ENCODE measurements at regions not wholly inside any gene's neighbourhood (a gene's known extent, or its start where the extent isn't known, plus 50 kb on each side); places are given as distances from the start of the nearest gene placed in this dataset.

GRCh38 chr20:16208443-16208842, 364.8 kb downstream of the KIF16B start:
- H3K4me1 Mint-ChIP-seq, result no peaks in the 10 kb centered on the region
- no peak for ATAC-seq (ENCODE audit: low read depth in 2 of 2)
- no peaks in the 10 kb centered on the region for H3K36me3 ChIP-seq (ENCODE audit: control insufficient read depth, insufficient read depth, low read length)

GRCh38 chr20:16206817-16207216, 366.4 kb downstream of the KIF16B start:
- no peaks in the 10 kb centered on the region for H3K27me3 Mint-ChIP-seq
- Histone ChIP-seq H3K27me3 (ENCODE audit: control insufficient read depth, insufficient read depth, low read length) (no peaks in the 10 kb centered on the region), H3K27ac (ENCODE audit: insufficient read depth, low read length, poor library complexity, severe bottlenecking) (no peak overlapping the region), H3K4me1 (ENCODE audit: control insufficient read depth, insufficient read depth, low read length, poor library complexity, severe bottlenecking) (no peaks in the 10 kb centered on the region), H3K9me3 (ENCODE audit: control insufficient read depth in 2 of 2, low read length in 2 of 2) (no peaks in the 10 kb centered on the region), H3K36me3 (ENCODE audit: control insufficient read depth, insufficient read depth, low read length) (no peaks in the 10 kb centered on the region), H3K4me3 (ENCODE audit: low read depth, low read length) (no peak overlapping the region)
- H3K4me3 Mint-ChIP-seq, result no peak overlapping the region
- H3K4me1 Mint-ChIP-seq, result no peaks in the 10 kb centered on the region
- H3K27ac Mint-ChIP-seq, result no peak overlapping the region
- ATAC-seq (ENCODE audit: low read depth in 2 of 2), result no peak
- peaks cover 0 to 5% (median 2%) of the 10 kb centered on the region in 7 donors for H3K9me3 Mint-ChIP-seq
- DNase-seq, result no peak
- no peaks in the 10 kb centered on the region for H3K36me3 Mint-ChIP-seq

More at GRCh38 chr20:16208443-16208842, 364.8 kb downstream of the KIF16B start:
- Histone ChIP-seq H3K9me3 (ENCODE audit: control insufficient read depth in 2 of 2, low read length in 2 of 2) (no peaks in the 10 kb centered on the region), H3K4me1 (ENCODE audit: control insufficient read depth, insufficient read depth, low read length, poor library complexity, severe bottlenecking) (no peaks in the 10 kb centered on the region), H3K27me3 (ENCODE audit: control insufficient read depth, insufficient read depth, low read length) (no peaks in the 10 kb centered on the region), H3K4me3 (ENCODE audit: low read depth, low read length) (no peak overlapping the region), H3K27ac (ENCODE audit: insufficient read depth, low read length, poor library complexity, severe bottlenecking) (no peak overlapping the region)
- no peak overlapping the region for H3K27ac Mint-ChIP-seq
- H3K27me3 Mint-ChIP-seq, result no peaks in the 10 kb centered on the region
- no peak for DNase-seq
- no peaks in the 10 kb centered on the region for H3K36me3 Mint-ChIP-seq
- H3K9me3 Mint-ChIP-seq, result peaks cover 0 to 5% (median under 1%) of the 10 kb centered on the region in 7 donors
- H3K4me3 Mint-ChIP-seq, result no peak overlapping the region

- Mint-ChIP-seq H3K27me3 (no peaks in the 10 kb centered on the region), H3K9me3 (peaks cover 0 to 9% (median 4%) of the 10 kb centered on the region in 7 donors), H3K36me3 (no peaks in the 10 kb centered on the region), H3K4me3 (no peak overlapping the region), H3K27ac (no peak overlapping the region), H3K4me1 (no peaks in the 10 kb centered on the region)
- no peaks in the 10 kb centered on the region for H3K9me3 ChIP-seq (ENCODE audit: control insufficient read depth in 2 of 2, low read length in 2 of 2)
- ATAC-seq (ENCODE audit: low read depth in 2 of 2) (no peak), DNase-seq (no peak)
- H3K27me3 ChIP-seq (ENCODE audit: control insufficient read depth, insufficient read depth, low read length), result no peaks in the 10 kb centered on the region
- H3K4me3 ChIP-seq (ENCODE audit: low read depth, low read length), result no peak overlapping the region
- H3K27ac ChIP-seq (ENCODE audit: insufficient read depth, low read length, poor library complexity, severe bottlenecking), result no peak overlapping the region
- H3K36me3 ChIP-seq (ENCODE audit: control insufficient read depth, insufficient read depth, low read length), result no peaks in the 10 kb centered on the region
- no peaks in the 10 kb centered on the region for H3K4me1 ChIP-seq (ENCODE audit: control insufficient read depth, insufficient read depth, low read length, poor library complexity, severe bottlenecking)
Measured at GRCh38 chr20:16205507-16205906, 367.7 kb downstream of the KIF16B start.

GRCh38 chr20:16203096-16203495, 370.2 kb downstream of the KIF16B start:
- H3K9me3 Mint-ChIP-seq, result peaks cover 0 to 9% (median 4%) of the 10 kb centered on the region in 7 donors
- no peak overlapping the region for H3K27ac ChIP-seq (ENCODE audit: insufficient read depth, low read length, poor library complexity, severe bottlenecking)
- no peaks in the 10 kb centered on the region for H3K36me3 Mint-ChIP-seq
- no peaks in the 10 kb centered on the region for H3K27me3 Mint-ChIP-seq
- H3K4me1 Mint-ChIP-seq, result no peaks in the 10 kb centered on the region
- H3K4me3 Mint-ChIP-seq, result no peak overlapping the region
- H3K27me3 ChIP-seq (ENCODE audit: control insufficient read depth, insufficient read depth, low read length), result no peaks in the 10 kb centered on the region
- no peak overlapping the region for H3K27ac Mint-ChIP-seq
- no peak for ATAC-seq (ENCODE audit: low read depth in 2 of 2)
- H3K36me3 ChIP-seq (ENCODE audit: control insufficient read depth, insufficient read depth, low read length), result no peaks in the 10 kb centered on the region
- no peak overlapping the region for H3K4me3 ChIP-seq (ENCODE audit: low read depth, low read length)
- H3K4me1 ChIP-seq (ENCODE audit: control insufficient read depth, insufficient read depth, low read length, poor library complexity, severe bottlenecking), result no peaks in the 10 kb centered on the region
- DNase-seq, result no peak
- H3K9me3 ChIP-seq (ENCODE audit: control insufficient read depth in 2 of 2, low read length in 2 of 2), result no peaks in the 10 kb centered on the region

- no peaks in the 10 kb centered on the region for H3K27me3 Mint-ChIP-seq
- peaks cover 2 to 9% (median 4%) of the 10 kb centered on the region in 7 donors for H3K9me3 Mint-ChIP-seq
- no peak overlapping the region for H3K27ac Mint-ChIP-seq
- Histone ChIP-seq H3K36me3 (ENCODE audit: control insufficient read depth, insufficient read depth, low read length) (no peaks in the 10 kb centered on the region), H3K4me1 (ENCODE audit: control insufficient read depth, insufficient read depth, low read length, poor library complexity, severe bottlenecking) (no peaks in the 10 kb centered on the region), H3K4me3 (ENCODE audit: low read depth, low read length) (no peak overlapping the region), H3K27ac (ENCODE audit: insufficient read depth, low read length, poor library complexity, severe bottlenecking) (no peak overlapping the region), H3K9me3 (ENCODE audit: control insufficient read depth in 2 of 2, low read length in 2 of 2) (no peaks in the 10 kb centered on the region), H3K27me3 (ENCODE audit: control insufficient read depth, insufficient read depth, low read length) (no peaks in the 10 kb centered on the region)
- ATAC-seq (ENCODE audit: low read depth in 2 of 2) (no peak), DNase-seq (no peak)
- H3K36me3 Mint-ChIP-seq, result no peaks in the 10 kb centered on the region
- H3K4me3 Mint-ChIP-seq, result no peak overlapping the region
- H3K4me1 Mint-ChIP-seq, result no peaks in the 10 kb centered on the region
Measured at GRCh38 chr20:16201191-16201590, 372.1 kb downstream of the KIF16B start.

- no peak for ATAC-seq (ENCODE audit: low read depth in 2 of 2)
- no peaks in the 10 kb centered on the region for H3K27me3 ChIP-seq (ENCODE audit: control insufficient read depth, insufficient read depth, low read length)
- H3K4me1 ChIP-seq (ENCODE audit: control insufficient read depth, insufficient read depth, low read length, poor library complexity, severe bottlenecking), result no peaks in the 10 kb centered on the region
- no peaks in the 10 kb centered on the region for H3K9me3 ChIP-seq (ENCODE audit: control insufficient read depth in 2 of 2, low read length in 2 of 2)
- no peak for DNase-seq
- H3K4me3 ChIP-seq (ENCODE audit: low read depth, low read length), result no peak overlapping the region
- Mint-ChIP-seq H3K27me3 (no peaks in the 10 kb centered on the region), H3K4me3 (no peak overlapping the region), H3K36me3 (no peaks in the 10 kb centered on the region), H3K9me3 (peaks cover 2 to 9% (median 4%) of the 10 kb centered on the region in 7 donors), H3K27ac (no peak overlapping the region), H3K4me1 (no peaks in the 10 kb centered on the region)
- H3K27ac ChIP-seq (ENCODE audit: insufficient read depth, low read length, poor library complexity, severe bottlenecking), result no peak overlapping the region
- H3K36me3 ChIP-seq (ENCODE audit: control insufficient read depth, insufficient read depth, low read length), result no peaks in the 10 kb centered on the region
Measured at GRCh38 chr20:16197696-16198095, 375.6 kb downstream of the KIF16B start.

- no peak for ATAC-seq (ENCODE audit: low read depth in 2 of 2)
- Mint-ChIP-seq H3K4me3 (no peak overlapping the region), H3K27ac (no peak overlapping the region), H3K27me3 (no peaks in the 10 kb centered on the region), H3K9me3 (peaks cover 0 to 8% (median 2%) of the 10 kb centered on the region in 7 donors), H3K4me1 (no peaks in the 10 kb centered on the region), H3K36me3 (no peaks in the 10 kb centered on the region)
- Histone ChIP-seq H3K9me3 (ENCODE audit: control insufficient read depth in 2 of 2, low read length in 2 of 2) (no peaks in the 10 kb centered on the region), H3K27ac (ENCODE audit: insufficient read depth, low read length, poor library complexity, severe bottlenecking) (no peak overlapping the region), H3K4me3 (ENCODE audit: low read depth, low read length) (no peak overlapping the region), H3K36me3 (ENCODE audit: control insufficient read depth, insufficient read depth, low read length) (no peaks in the 10 kb centered on the region), H3K4me1 (ENCODE audit: control insufficient read depth, insufficient read depth, low read length, poor library complexity, severe bottlenecking) (no peaks in the 10 kb centered on the region), H3K27me3 (ENCODE audit: control insufficient read depth, insufficient read depth, low read length) (no peaks in the 10 kb centered on the region)
- no peak for DNase-seq
Measured at GRCh38 chr20:16195671-16196070, 377.6 kb downstream of the KIF16B start.

- Histone ChIP-seq H3K36me3 (ENCODE audit: control insufficient read depth, insufficient read depth, low read length) (no peaks in the 10 kb centered on the region), H3K27ac (ENCODE audit: insufficient read depth, low read length, poor library complexity, severe bottlenecking) (no peak overlapping the region), H3K27me3 (ENCODE audit: control insufficient read depth, insufficient read depth, low read length) (no peaks in the 10 kb centered on the region), H3K9me3 (ENCODE audit: control insufficient read depth in 2 of 2, low read length in 2 of 2) (no peaks in the 10 kb centered on the region), H3K4me3 (ENCODE audit: low read depth, low read length) (no peak overlapping the region), H3K4me1 (ENCODE audit: control insufficient read depth, insufficient read depth, low read length, poor library complexity, severe bottlenecking) (no peaks in the 10 kb centered on the region)
- Mint-ChIP-seq H3K4me1 (no peaks in the 10 kb centered on the region), H3K27me3 (no peaks in the 10 kb centered on the region), H3K9me3 (peaks cover 0 to 9% (median 2%) of the 10 kb centered on the region in 7 donors), H3K36me3 (no peaks in the 10 kb centered on the region), H3K4me3 (no peak overlapping the region), H3K27ac (no peak overlapping the region)
- ATAC-seq (ENCODE audit: low read depth in 2 of 2) (no peak), DNase-seq (no peak)
Measured at GRCh38 chr20:16194617-16195360, 378.5 kb downstream of the KIF16B start.
